GM21390 (cell line): ENCODE measurements at regions not wholly inside any gene's neighbourhood (a gene's known extent, or its start where the extent isn't known, plus 50 kb on each side); places are given as distances from the start of the nearest gene placed in this dataset.
"Not testable (repeated sequence)": the region's sequence is repeated elsewhere in the genome, so short reads cannot be mapped to it uniquely, and the experiment has no call there.

Experiments used
- ATAC-seq: cut with Tn5 transposase; IDR thresholded peaks from one replicate; pipeline ENCODE4 v1.9.1; 2021; ENCODE audit not compliant: unreplicated experiment

- ATAC-seq: no peak
Observed at GRCh38 chr2:146467425-146467824, 1377.4 kb upstream of the ACVR2A start.

GRCh38 chr2:146465460-146465859, 1379.4 kb upstream of the ACVR2A start:
- no peak for ATAC-seq

- ATAC-seq: no peak
Observed at GRCh38 chr2:146461068-146461467, 1383.8 kb upstream of the ACVR2A start.

- no peak for ATAC-seq
Observed at GRCh38 chr2:146458585-146458984, 1386.2 kb upstream of the ACVR2A start.

DNA sequence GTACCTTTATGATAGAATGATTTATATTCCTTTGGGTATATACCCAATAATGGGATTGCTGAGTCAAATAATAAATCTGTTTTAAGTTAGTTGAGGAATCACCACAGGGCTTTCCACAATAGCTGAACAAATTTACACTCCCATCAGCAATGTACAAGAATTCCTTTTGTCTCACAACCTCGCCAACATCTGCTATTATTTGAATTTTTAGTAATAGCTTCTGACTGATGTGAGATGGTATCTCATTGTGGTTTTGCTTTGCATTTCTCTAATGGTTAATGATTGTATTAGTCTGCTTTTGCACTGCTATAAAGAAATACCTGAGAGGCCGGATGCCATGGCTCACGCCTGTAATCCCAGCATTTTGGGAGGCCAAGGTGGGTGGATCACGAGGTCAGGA, 1387.6 kb upstream of the ACVR2A start:
- ATAC-seq: no peak

- no peak for ATAC-seq
Observed at GRCh38 chr2:146455325-146455724, 1389.5 kb upstream of the ACVR2A start.

- no peak for ATAC-seq
Observed at GRCh38 chr2:146451972-146452371, 1392.9 kb upstream of the ACVR2A start.

GRCh38 chr2:146450131-146450530, 1394.7 kb upstream of the ACVR2A start:
- no peak for ATAC-seq

DNA sequence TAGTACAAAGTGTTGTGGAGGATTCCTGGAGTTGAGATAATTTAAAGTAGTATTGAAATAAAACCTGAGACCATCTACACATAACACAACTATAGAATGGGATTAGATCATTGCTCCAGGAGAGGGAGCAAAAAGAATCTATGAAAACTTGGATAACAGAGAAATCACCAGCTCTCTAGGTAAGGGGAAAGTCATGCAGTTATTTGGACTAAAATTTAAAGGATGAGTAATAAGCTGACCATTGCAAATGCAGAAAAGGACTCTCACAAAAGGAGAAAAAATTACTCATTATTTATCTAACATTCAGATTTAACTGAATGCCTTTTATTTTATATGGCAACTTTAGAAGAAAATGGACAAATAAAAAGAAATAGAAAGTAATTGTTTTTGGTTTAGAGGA, 1399.8 kb upstream of the ACVR2A start:
- ATAC-seq: no peak

DNA sequence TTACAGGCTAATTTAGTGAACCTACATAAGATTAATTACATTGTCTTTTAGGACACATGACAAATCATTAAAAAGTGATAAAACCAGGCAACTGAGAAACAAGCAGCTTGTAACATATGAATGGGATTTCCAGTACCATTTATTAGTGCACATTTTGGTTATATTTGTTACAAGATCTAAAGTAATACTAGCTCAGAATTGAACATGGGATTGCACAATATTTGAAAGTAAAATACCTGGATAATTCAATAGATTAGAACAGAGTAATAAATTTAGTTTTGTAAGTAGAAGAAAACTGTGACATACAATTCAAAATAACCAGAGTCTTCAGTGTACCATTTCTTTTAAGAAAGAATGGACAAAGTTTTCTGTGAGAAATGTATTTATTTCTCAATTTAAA, 1400.7 kb upstream of the ACVR2A start:
- ATAC-seq: no peak

DNA sequence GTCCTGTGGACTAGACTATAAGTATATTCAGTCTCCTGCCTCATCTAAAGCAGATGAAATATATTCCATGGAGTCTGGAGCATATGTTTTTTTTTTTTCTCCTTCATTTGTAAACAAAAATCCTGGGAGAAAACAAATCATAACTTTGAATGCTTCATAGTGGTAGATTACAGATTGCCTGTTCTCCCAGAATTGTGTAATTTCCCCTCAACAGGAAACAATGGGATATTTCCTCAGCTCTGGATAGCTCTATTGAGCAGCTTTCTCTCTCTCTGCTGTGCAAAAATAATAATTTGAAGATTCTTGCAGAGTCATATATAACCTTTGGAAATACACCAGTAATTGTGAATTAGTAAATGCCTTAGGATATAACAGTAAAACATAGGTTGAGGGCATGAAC, 1406.6 kb upstream of the ACVR2A start:
- no peak for ATAC-seq

DNA sequence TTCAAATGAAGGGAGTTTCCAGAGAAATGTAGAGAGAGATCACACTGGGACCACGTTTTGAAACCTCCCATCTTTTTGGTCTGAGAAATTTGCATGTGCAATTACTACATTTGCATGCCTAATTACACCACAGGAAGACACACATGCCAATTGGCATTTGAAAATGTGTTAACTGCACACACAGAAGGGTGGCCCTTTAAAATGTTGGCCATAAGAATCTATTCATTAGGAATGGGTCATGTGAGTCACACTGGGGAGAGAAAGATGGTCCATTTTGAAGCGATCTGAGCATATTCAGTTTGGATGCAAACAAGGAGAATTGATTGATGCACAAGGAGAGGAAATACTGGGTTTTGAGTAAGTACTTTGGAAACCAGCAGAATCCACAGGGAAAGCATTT, 1407.1 kb upstream of the ACVR2A start:
- ATAC-seq: no peak

- ATAC-seq: no peak
Observed at GRCh38 chr2:146433116-146433875, 1411.5 kb upstream of the ACVR2A start.

GRCh38 chr2:146429366-146429765, 1415.5 kb upstream of the ACVR2A start:
- no peak for ATAC-seq

- ATAC-seq: no peak
Observed at GRCh38 chr2:146417942-146418341, 1426.9 kb upstream of the ACVR2A start.

DNA sequence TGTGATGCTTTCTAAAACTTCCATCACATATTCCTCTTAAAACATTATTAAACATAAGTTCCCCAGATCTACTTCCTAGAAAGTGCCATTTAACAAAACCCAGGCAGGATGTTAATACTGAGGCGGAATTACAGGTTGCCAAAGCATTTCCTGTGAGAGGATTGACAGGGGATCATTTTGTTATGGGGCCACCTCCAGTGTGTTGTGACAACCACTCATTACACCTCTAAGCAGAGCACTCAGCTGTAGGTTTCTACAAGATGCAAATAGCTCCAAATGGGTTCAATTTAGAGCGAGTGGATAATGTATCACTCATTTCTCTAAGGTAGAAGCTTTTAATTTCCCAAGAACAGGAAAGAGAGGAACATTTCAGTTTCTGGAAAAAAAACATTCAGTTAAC, 1429.5 kb upstream of the ACVR2A start:
- ATAC-seq: no peak

- no peak for ATAC-seq
Observed at GRCh38 chr2:146414456-146414855, 1430.4 kb upstream of the ACVR2A start.

DNA sequence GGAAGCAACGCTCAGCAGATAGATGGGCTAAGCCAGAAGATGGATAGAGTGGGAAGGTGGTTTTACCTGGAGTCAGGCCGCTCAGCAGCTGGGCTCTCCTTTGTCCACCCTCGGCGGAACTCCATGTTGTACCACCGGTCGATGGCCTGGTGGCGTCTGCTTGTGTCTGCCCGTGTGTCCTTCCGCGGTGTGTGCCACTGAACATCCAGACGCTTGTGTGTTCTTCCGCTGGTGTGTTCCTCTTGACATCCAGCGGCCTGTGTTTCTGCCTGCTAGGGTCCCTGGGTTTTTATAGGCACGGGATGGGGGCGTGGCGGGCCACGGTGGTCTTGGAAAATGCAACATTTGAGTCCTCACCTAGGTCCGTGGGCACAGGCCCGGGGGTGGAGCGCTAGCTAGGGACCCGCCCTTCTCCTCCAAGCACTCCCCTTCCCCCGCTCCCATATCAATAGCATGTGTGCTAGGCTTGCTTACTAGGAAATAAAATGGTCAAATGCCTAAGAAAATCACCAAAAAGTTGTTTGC, 1431.7 kb upstream of the ACVR2A start:
- ATAC-seq: no peak

GRCh38 chr2:146412625-146413024, 1432.2 kb upstream of the ACVR2A start:
- ATAC-seq: no peak

DNA sequence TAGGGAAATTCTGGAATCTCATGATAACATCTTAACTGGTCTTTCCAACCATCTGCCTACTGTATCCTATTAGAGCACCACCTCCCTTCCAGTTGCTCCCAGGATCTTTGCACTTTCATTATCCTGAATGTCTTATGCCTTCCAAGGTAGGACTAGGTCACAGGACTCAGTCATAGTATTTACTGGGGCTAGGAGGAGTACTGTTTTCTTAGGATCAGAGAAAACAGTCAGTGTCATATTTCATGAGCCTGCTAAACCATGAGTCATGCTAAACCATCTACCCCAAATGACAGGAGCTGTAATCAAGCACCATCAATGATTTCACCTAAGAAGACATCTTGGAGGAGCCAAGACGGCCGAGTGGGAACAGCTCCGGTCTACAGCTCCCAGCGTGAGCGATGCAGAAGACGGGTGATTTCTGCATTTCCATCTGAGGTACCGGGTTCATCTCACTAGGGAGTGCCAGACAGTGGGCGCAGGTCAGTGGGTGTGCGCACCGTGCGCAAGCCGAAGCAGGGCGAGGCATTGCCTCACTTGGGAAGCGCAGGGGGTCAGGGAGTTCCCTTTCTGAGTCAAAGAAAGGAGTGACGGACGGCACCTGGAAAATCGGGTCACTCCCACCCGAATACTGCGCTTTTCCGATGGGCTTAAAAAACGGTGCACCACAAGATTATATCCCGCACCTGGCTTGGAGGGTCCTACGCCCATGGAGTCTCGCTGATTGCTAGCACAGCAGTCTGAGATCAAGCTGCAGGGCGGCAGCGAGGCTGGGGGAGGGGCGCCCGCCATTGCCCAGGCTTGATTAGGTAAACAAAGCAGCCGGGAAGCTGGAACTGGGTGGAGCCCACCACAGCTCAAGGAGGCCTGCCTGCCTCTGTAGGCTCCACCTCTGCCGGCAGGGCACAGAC, 1439.2 kb upstream of the ACVR2A start:
- ATAC-seq: not testable (repeated sequence)

- ATAC-seq: not testable (repeated sequence)
Observed at GRCh38 chr2:146403546-146404160, 1441.2 kb upstream of the ACVR2A start.
